PFSK-1 (cell line): ENCODE measurements at regions not wholly inside any gene's neighbourhood (a gene's known extent, or its start where the extent isn't known, plus 50 kb on each side); places are given as distances from the start of the nearest gene placed in this dataset.

ENCODE experiments used
- FOXP2 ChIP-seq: optimal IDR thresholded peaks from 2 replicates; pipeline ENCODE3; 2011; ENCODE audit warnings: borderline replicate concordance, control low read depth, inconsistent platforms; ENCODE audit not compliant: insufficient read depth; ENCODE audit errors: extremely low read length, extremely low read depth
- POLR2AphosphoS5 ChIP-seq: IDR thresholded peaks from 2 replicates; pipeline ENCODE4 v1.6.1; 2012; ENCODE audit warnings: low read depth, mild to moderate bottlenecking, control low read depth, low read length, moderate library complexity
- REST ChIP-seq, 2 experiments: IDR thresholded peaks; 2 replicates each; pipeline versions ENCODE4 v1.6.1 to v1.8.0; 2011 to 2012; ENCODE audit warnings: low read depth in 2 of 2, low read length in 2 of 2, control low read depth in 1 of 2, inconsistent platforms in 1 of 2, mild to moderate bottlenecking in 1 of 2, moderate library complexity in 1 of 2; ENCODE audit not compliant: insufficient read depth in 1 of 2
- SIN3A ChIP-seq: IDR thresholded peaks from 2 replicates; pipeline ENCODE4 v1.6.1; 2012; ENCODE audit warnings: mild to moderate bottlenecking, low read length, moderate library complexity, borderline replicate concordance; ENCODE audit not compliant: insufficient read depth
- TAF1 ChIP-seq: IDR thresholded peaks from 2 replicates; pipeline ENCODE4 v1.6.1; 2012; ENCODE audit warnings: low read length, control low read depth, borderline replicate concordance; ENCODE audit not compliant: insufficient read depth

GRCh38 chr3:152964911-152965609 lies 130.1 kb downstream of the P2RY1 start:
- TF ChIP-seq SIN3A, result no peak
- TF ChIP-seq FOXP2, result no peak
- no peak for TF ChIP-seq REST (IDR thresholded peaks at IDR 0.05; ENCODE audit: insufficient read depth in 1 of 2, low read depth in 2 of 2, low read length in 2 of 2)
- TF ChIP-seq TAF1, result no peak
- no peak for TF ChIP-seq POLR2AphosphoS5

- TF ChIP-seq POLR2AphosphoS5, result no peak
- TF ChIP-seq SIN3A, result no peak
- no peak for TF ChIP-seq FOXP2
Measured at GRCh38 chr3:152968388-152969024, 133.6 kb downstream of the P2RY1 start.

GRCh38 chr3:152969557-152970300 lies 134.8 kb downstream of the P2RY1 start:
- no peak for TF ChIP-seq POLR2AphosphoS5
- TF ChIP-seq SIN3A, result no peak
- no peak for TF ChIP-seq FOXP2
- no peak for TF ChIP-seq REST (IDR thresholded peaks at IDR 0.05; ENCODE audit: insufficient read depth in 1 of 2, low read depth in 2 of 2, low read length in 2 of 2)
- no peak for TF ChIP-seq TAF1

GRCh38 chr3:152970851-152971250 lies 135.9 kb downstream of the P2RY1 start:
- no peak for TF ChIP-seq FOXP2
- no peak for TF ChIP-seq POLR2AphosphoS5
- TF ChIP-seq TAF1, result no peak
- no peak for TF ChIP-seq REST (IDR thresholded peaks at IDR 0.05; ENCODE audit: insufficient read depth in 1 of 2, low read depth in 2 of 2, low read length in 2 of 2)
- no peak for TF ChIP-seq SIN3A

DNA sequence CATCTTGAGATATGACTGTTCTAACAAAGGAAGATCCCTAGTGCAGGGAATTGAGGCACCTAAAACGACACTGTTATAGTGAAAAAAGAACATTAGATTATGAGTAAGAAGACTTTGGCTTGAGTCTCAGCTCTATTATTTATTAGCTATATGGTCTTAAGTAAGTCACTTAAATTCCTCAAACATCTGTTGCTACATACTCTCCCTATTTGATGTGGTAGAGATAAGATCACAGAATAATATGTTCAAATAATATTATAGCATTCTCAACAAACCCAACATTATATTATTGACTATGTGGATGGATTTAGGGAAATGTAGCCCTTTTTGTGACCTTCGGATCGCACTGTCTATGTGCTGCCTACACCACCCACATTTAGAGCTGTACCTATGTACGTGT lies 136.9 kb downstream of the P2RY1 start:
- TF ChIP-seq FOXP2 (no peak), SIN3A (no peak), TAF1 (no peak), POLR2AphosphoS5 (no peak), REST (IDR thresholded peaks at IDR 0.05; ENCODE audit: insufficient read depth in 1 of 2, low read depth in 2 of 2, low read length in 2 of 2) (no peak)
